Esophagus (tissue), 2 donors: ENCODE measurements at regions not wholly inside any gene's neighbourhood (a gene's known extent, or its start where the extent isn't known, plus 50 kb on each side); places are given as distances from the start of the nearest gene placed in this dataset.
"Not testable (repeated sequence)": the region's sequence is repeated elsewhere in the genome, so short reads cannot be mapped to it uniquely, and the experiment has no call there.

ENCODE experiments used
- H3K27ac ChIP-seq, 2 donors: one replicate each; pipeline ENCODE4 v1.5.1; 2013; ENCODE audit warnings: low read depth in 2 of 2, mild to moderate bottlenecking in 2 of 2, inconsistent platforms in 1 of 2, low read length in 1 of 2, moderate library complexity in 1 of 2
- H3K27me3 ChIP-seq, 2 donors: one replicate each; pipeline ENCODE4 v1.6.1; 2013; ENCODE audit warnings: low read length in 2 of 2, control low read depth in 1 of 2, mild to moderate bottlenecking in 1 of 2; ENCODE audit not compliant: insufficient read depth in 2 of 2, control insufficient read depth in 1 of 2
- H3K36me3 ChIP-seq, 2 donors: one replicate each; pipeline ENCODE4 v1.6.1; 2013; ENCODE audit warnings: low read length in 1 of 2; ENCODE audit not compliant: control insufficient read depth in 2 of 2, insufficient read depth in 2 of 2
- H3K4me1 ChIP-seq, 2 donors: one replicate each; pipeline ENCODE4 v1.6.1; 2013; ENCODE audit warnings: low read length in 1 of 2; ENCODE audit not compliant: control insufficient read depth in 2 of 2, insufficient read depth in 2 of 2
- H3K4me3 ChIP-seq, 2 donors: one replicate each; pipeline ENCODE4 v1.5.1; 2013; ENCODE audit warnings: low read length in 2 of 2, mild to moderate bottlenecking in 2 of 2, low read depth in 1 of 2, moderate library complexity in 1 of 2
- H3K9me3 ChIP-seq, 2 donors: one replicate each; pipeline ENCODE4 v1.6.1; 2013; ENCODE audit warnings: mild to moderate bottlenecking in 2 of 2, low read depth in 1 of 2, low read length in 1 of 2, moderate library complexity in 1 of 2; ENCODE audit not compliant: control insufficient read depth in 2 of 2, insufficient read depth in 1 of 2
- WGBS, 2 donors: extraction: QIAGEN DNeasy Blood & Tissue Kit; methylation state at CpG; one replicate each; pipeline ENCODE4 v1.1.7; 2013; 5-methylcytosine and 5-hydroxymethylcytosine counted together
- donor health status: healthy with polysubstance abuse.
- donor health status: Bipolar disorder and iron deficiency.

GRCh38 chr5:120808135-120808534, 344.0 kb downstream of the PRR16 start:
- Histone ChIP-seq H3K4me1 (no peaks in the 10 kb centered on the region), H3K4me3 (no peak overlapping the region), H3K27ac (no peak overlapping the region), H3K9me3 (no peaks in the 10 kb centered on the region), H3K27me3 (no peaks in the 10 kb centered on the region), H3K36me3 (no peaks in the 10 kb centered on the region)

- H3K4me1 ChIP-seq, result no peaks in the 10 kb centered on the region
- H3K4me3 ChIP-seq, result no peak overlapping the region
- no peaks in the 10 kb centered on the region for H3K27me3 ChIP-seq
- no peaks in the 10 kb centered on the region for H3K9me3 ChIP-seq
- no peaks in the 10 kb centered on the region for H3K36me3 ChIP-seq
- H3K27ac ChIP-seq, result no peak overlapping the region
Observed at GRCh38 chr5:120808606-120809005, 344.5 kb downstream of the PRR16 start.

GRCh38 chr5:120813551-120813950, 349.5 kb downstream of the PRR16 start:
- Histone ChIP-seq H3K4me1 (no peaks in the 10 kb centered on the region), H3K36me3 (no peaks in the 10 kb centered on the region), H3K27ac (no peak overlapping the region), H3K9me3 (peaks cover 0 to 3% of the 10 kb centered on the region in 2 donors), H3K4me3 (no peak overlapping the region), H3K27me3 (no peaks in the 10 kb centered on the region)
- 87 to 90% methylated on average over 2 of the region's 2 CpGs for WGBS, 2 donors

- Histone ChIP-seq H3K4me3 (no peak overlapping the region), H3K27ac (no peak overlapping the region), H3K36me3 (no peaks in the 10 kb centered on the region), H3K27me3 (no peaks in the 10 kb centered on the region), H3K9me3 (peaks cover 0 to 5% of the 10 kb centered on the region in 2 donors), H3K4me1 (no peaks in the 10 kb centered on the region)
- 92 to 95% methylated on average over 12 of the region's 12 CpGs for WGBS, 2 donors
Observed at GRCh38 chr5:120817044-120817985, 353.2 kb downstream of the PRR16 start.

GRCh38 chr5:120818128-120818527, 354.0 kb downstream of the PRR16 start:
- WGBS, 2 donors, result 84 to 89% methylated on average over 6 of the region's 6 CpGs
- Histone ChIP-seq H3K27ac (no peak overlapping the region), H3K9me3 (peaks cover 0 to 5% of the 10 kb centered on the region in 2 donors), H3K27me3 (no peaks in the 10 kb centered on the region), H3K4me3 (no peak overlapping the region), H3K4me1 (no peaks in the 10 kb centered on the region), H3K36me3 (no peaks in the 10 kb centered on the region)

GRCh38 chr5:120823328-120823727, 359.2 kb downstream of the PRR16 start:
- H3K27ac ChIP-seq, result no peak overlapping the region
- H3K36me3 ChIP-seq, result no peaks in the 10 kb centered on the region
- H3K4me1 ChIP-seq, result no peaks in the 10 kb centered on the region
- 86 to 93% methylated on average over 1 of the region's 1 CpG for WGBS, 2 donors
- H3K4me3 ChIP-seq, result no peak overlapping the region
- H3K27me3 ChIP-seq, result no peaks in the 10 kb centered on the region
- H3K9me3 ChIP-seq, result peaks cover 0 to 2% of the 10 kb centered on the region in 2 donors

GRCh38 chr5:120831646-120832045, 367.5 kb downstream of the PRR16 start:
- 78 to 86% methylated on average over 13 of the region's 13 CpGs for WGBS, 2 donors
- H3K27ac ChIP-seq, H3K4me3 ChIP-seq, H3K27me3 ChIP-seq, H3K4me1 ChIP-seq, H3K9me3 ChIP-seq, H3K36me3 ChIP-seq: not testable (repeated sequence)

- no peaks in the 10 kb centered on the region for H3K4me1 ChIP-seq
- no peak overlapping the region for H3K4me3 ChIP-seq
- H3K27me3 ChIP-seq, result no peaks in the 10 kb centered on the region
- no peaks in the 10 kb centered on the region for H3K9me3 ChIP-seq
- no peak overlapping the region for H3K27ac ChIP-seq
- no peaks in the 10 kb centered on the region for H3K36me3 ChIP-seq
Observed at GRCh38 chr5:120841830-120842229, 377.7 kb downstream of the PRR16 start.

GRCh38 chr5:120843390-120843980, 379.4 kb downstream of the PRR16 start:
- Histone ChIP-seq H3K27ac (no peak overlapping the region), H3K9me3 (no peaks in the 10 kb centered on the region), H3K4me3 (no peak overlapping the region), H3K27me3 (no peaks in the 10 kb centered on the region), H3K4me1 (no peaks in the 10 kb centered on the region), H3K36me3 (no peaks in the 10 kb centered on the region)
- 59 to 61% methylated on average over 3 of the region's 3 CpGs for WGBS, 2 donors

- WGBS, 2 donors, result 61 to 64% methylated on average over 2 of the region's 2 CpGs
- Histone ChIP-seq H3K9me3 (no peaks in the 10 kb centered on the region), H3K4me3 (no peak overlapping the region), H3K4me1 (no peaks in the 10 kb centered on the region), H3K36me3 (no peaks in the 10 kb centered on the region), H3K27me3 (no peaks in the 10 kb centered on the region), H3K27ac (no peak overlapping the region)
Observed at GRCh38 chr5:120848883-120849282, 384.8 kb downstream of the PRR16 start.
